Uterus (tissue), 2 donors: ENCODE measurements at regions not wholly inside any gene's neighbourhood (a gene's known extent, or its start where the extent isn't known, plus 50 kb on each side); places are given as distances from the start of the nearest gene placed in this dataset.

ENCODE experiments used
- POLR2A ChIP-seq, 2 donors: fragments of 450-650 bp; IDR thresholded peaks; one replicate each; pipeline ENCODE4 v1.6.1; 2016; ENCODE audit warnings: antibody characterized with exemption in 2 of 2, mild to moderate bottlenecking in 1 of 2, moderate library complexity in 1 of 2
- TF ChIP-seq, protein P1 (sequence below), 4 experiments: fragments of 200-600 bp in 2 of 4; fragments of 450-650 bp in 2 of 4; sonication (generic) in 2 of 4; IDR thresholded peaks; one replicate each; pipeline ENCODE4 v1.5.1; 2016 to 2019; ENCODE audit warnings: antibody characterized with exemption in 4 of 4, mild to moderate bottlenecking in 2 of 4, moderate library complexity in 1 of 4

DNA sequence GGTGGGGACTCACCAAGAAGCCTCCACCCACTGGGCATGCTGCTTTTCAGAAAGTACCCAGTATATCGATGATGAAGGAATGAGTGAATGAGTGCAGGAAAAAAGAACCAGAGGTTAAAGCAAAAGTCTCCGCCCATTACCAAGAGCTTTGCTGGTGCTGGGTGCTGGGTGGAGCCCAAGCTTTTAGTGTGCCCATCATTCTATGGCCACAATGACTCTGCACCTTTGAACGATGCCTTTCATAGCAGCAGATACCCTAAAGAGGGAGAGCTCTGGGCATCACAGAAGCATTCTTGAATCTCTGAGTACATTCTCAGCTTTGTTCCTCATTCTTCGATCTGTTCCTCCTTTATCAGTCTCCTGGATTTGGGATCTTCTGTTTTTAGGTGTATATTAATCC is 450.7 kb upstream of the CCL2 start:
- TF ChIP-seq, protein P1, sequence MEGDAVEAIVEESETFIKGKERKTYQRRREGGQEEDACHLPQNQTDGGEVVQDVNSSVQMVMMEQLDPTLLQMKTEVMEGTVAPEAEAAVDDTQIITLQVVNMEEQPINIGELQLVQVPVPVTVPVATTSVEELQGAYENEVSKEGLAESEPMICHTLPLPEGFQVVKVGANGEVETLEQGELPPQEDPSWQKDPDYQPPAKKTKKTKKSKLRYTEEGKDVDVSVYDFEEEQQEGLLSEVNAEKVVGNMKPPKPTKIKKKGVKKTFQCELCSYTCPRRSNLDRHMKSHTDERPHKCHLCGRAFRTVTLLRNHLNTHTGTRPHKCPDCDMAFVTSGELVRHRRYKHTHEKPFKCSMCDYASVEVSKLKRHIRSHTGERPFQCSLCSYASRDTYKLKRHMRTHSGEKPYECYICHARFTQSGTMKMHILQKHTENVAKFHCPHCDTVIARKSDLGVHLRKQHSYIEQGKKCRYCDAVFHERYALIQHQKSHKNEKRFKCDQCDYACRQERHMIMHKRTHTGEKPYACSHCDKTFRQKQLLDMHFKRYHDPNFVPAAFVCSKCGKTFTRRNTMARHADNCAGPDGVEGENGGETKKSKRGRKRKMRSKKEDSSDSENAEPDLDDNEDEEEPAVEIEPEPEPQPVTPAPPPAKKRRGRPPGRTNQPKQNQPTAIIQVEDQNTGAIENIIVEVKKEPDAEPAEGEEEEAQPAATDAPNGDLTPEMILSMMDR (IDR thresholded peaks at IDR 0.05), result no peak
- TF ChIP-seq POLR2A (IDR thresholded peaks at IDR 0.05), result no peak
